ENCODE measurements at regions not wholly inside any gene's neighbourhood (a gene's known extent, or its start where the extent isn't known, plus 50 kb on each side); places are given as distances from the start of the nearest gene placed in this dataset.
"Not testable (repeated sequence)": the region's sequence is repeated elsewhere in the genome, so short reads cannot be mapped to it uniquely, and the experiment has no call there.

GRCh38 chr14:105944632-105945610, 418.5 kb downstream of the TMEM121 start:
- H3K4me3 ChIP-seq (ENCODE audit: low read length) = no peak overlapping the region
- no peaks in the 10 kb centered on the region for H3K27me3 ChIP-seq (ENCODE audit: control insufficient read depth, insufficient read depth, low read length)
- no peaks in the 10 kb centered on the region for H3K9me3 ChIP-seq (ENCODE audit: control insufficient read depth, low read length)

DNA sequence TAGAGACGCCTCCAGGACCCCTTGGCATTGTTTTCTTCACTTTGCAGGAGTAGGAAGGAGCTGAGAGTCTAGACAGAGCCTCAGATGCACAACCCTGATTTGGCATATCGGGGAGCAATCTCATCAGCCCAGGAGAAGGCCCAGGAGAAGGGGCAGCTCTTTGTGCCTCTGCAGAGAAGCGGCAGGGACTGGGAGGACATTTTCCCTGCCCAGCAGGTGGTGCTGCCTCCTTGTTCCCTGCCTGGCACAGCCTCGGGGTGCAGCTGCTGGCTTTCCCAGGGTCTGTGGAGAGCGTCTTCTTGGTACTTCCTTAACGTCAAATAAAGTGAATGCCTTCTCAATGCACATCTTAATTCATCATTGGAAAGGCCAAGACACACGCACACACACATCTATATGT, 419.5 kb downstream of the TMEM121 start:
- Histone ChIP-seq H3K36me3 (ENCODE audit: control insufficient read depth, insufficient read depth, low read length) (no peaks in the 10 kb centered on the region), H3K4me3 (ENCODE audit: low read length) (no peak overlapping the region), H3K9ac (ENCODE audit: low read length) (no peak overlapping the region), H3K9me3 (ENCODE audit: control insufficient read depth, low read length) (no peaks in the 10 kb centered on the region), H3K4me1 (ENCODE audit: control insufficient read depth, insufficient read depth, low read length) (no peaks in the 10 kb centered on the region), H3K27me3 (ENCODE audit: control insufficient read depth, insufficient read depth, low read length) (peaks cover 3% of the 10 kb centered on the region)

More at GRCh38 chr14:105944632-105945610, 418.5 kb downstream of the TMEM121 start:
- no peak overlapping the region for H3K9ac ChIP-seq (ENCODE audit: low read length)
- H3K4me1 ChIP-seq (ENCODE audit: control insufficient read depth, insufficient read depth, low read length) = no peaks in the 10 kb centered on the region
- no peaks in the 10 kb centered on the region for H3K36me3 ChIP-seq (ENCODE audit: control insufficient read depth, insufficient read depth, low read length)

- Histone ChIP-seq H3K27me3 (ENCODE audit: control insufficient read depth, insufficient read depth, low read length) (peaks cover 3% of the 10 kb centered on the region), H3K9me3 (ENCODE audit: control insufficient read depth, low read length) (no peaks in the 10 kb centered on the region), H3K4me1 (ENCODE audit: control insufficient read depth, insufficient read depth, low read length) (no peaks in the 10 kb centered on the region), H3K9ac (ENCODE audit: low read length) (no peak overlapping the region), H3K36me3 (ENCODE audit: control insufficient read depth, insufficient read depth, low read length) (no peaks in the 10 kb centered on the region), H3K4me3 (ENCODE audit: low read length) (no peak overlapping the region)
Observed at GRCh38 chr14:105947599-105947998, 421.2 kb downstream of the TMEM121 start.

DNA sequence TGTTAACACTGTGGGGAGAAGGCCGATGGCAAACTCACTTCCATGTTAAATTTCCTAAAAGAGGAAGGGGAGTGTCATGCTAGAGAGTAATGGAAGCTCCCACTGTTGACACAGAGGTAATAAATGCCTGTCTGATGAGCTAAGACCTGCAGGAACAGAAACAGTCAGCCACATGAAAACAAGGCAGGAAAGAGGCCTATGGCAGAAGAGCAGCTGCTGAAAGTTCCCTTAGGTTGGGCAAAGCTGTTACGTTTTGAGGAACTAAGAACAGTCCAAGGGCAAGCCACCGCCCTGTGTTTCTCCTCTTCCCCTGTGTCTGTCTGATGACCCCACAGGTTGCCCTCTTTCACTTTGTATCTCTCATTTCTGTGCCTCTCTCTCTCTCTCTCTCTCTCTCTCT, 422.6 kb downstream of the TMEM121 start:
- not testable (repeated sequence) for H3K27me3 ChIP-seq (ENCODE audit: control insufficient read depth, insufficient read depth, low read length); H3K36me3 ChIP-seq (ENCODE audit: control insufficient read depth, insufficient read depth, low read length); H3K9me3 ChIP-seq (ENCODE audit: control insufficient read depth, low read length); H3K9ac ChIP-seq (ENCODE audit: low read length); H3K4me1 ChIP-seq (ENCODE audit: control insufficient read depth, insufficient read depth, low read length); H3K4me3 ChIP-seq (ENCODE audit: low read length)

GRCh38 chr14:105950364-105950892, 424.0 kb downstream of the TMEM121 start:
- not testable (repeated sequence) for H3K36me3 ChIP-seq (ENCODE audit: control insufficient read depth, insufficient read depth, low read length); H3K9me3 ChIP-seq (ENCODE audit: control insufficient read depth, low read length); H3K4me1 ChIP-seq (ENCODE audit: control insufficient read depth, insufficient read depth, low read length); H3K27me3 ChIP-seq (ENCODE audit: control insufficient read depth, insufficient read depth, low read length); H3K9ac ChIP-seq (ENCODE audit: low read length); H3K4me3 ChIP-seq (ENCODE audit: low read length)

DNA sequence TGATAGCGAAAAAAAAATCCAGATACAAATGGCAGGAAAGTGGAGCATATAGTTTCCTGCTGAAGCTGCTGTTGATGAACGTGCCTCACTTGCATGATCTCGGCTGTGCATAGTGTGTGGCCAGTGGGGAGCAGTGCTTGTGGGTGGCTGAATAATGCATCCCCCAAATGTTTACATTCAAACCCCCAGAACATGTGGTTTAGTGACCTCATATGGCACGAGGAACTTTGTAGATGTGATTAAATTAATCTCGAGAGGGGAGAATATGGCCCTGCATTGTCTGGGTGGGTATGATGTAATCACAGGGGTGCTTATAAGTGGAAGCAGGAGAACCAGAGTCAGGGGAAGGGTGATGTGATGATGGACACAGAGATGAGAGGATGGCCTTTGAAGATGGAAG, 425.0 kb downstream of the TMEM121 start:
- H3K36me3 ChIP-seq (ENCODE audit: control insufficient read depth, insufficient read depth, low read length) = no peaks in the 10 kb centered on the region
- H3K9me3 ChIP-seq (ENCODE audit: control insufficient read depth, low read length) = no peaks in the 10 kb centered on the region
- no peak overlapping the region for H3K9ac ChIP-seq (ENCODE audit: low read length)

GRCh38 chr14:105952222-105952621, 425.8 kb downstream of the TMEM121 start:
- H3K4me1 ChIP-seq (ENCODE audit: control insufficient read depth, insufficient read depth, low read length) = no peaks in the 10 kb centered on the region
- H3K9me3 ChIP-seq (ENCODE audit: control insufficient read depth, low read length) = no peaks in the 10 kb centered on the region
- H3K27me3 ChIP-seq (ENCODE audit: control insufficient read depth, insufficient read depth, low read length) = peaks cover 3% of the 10 kb centered on the region
- H3K36me3 ChIP-seq (ENCODE audit: control insufficient read depth, insufficient read depth, low read length) = no peaks in the 10 kb centered on the region
- H3K9ac ChIP-seq (ENCODE audit: low read length) = no peak overlapping the region
- no peak overlapping the region for H3K4me3 ChIP-seq (ENCODE audit: low read length)

More for the DNA sequence above, 425.0 kb downstream of the TMEM121 start:
- Histone ChIP-seq H3K4me3 (ENCODE audit: low read length) (no peak overlapping the region), H3K4me1 (ENCODE audit: control insufficient read depth, insufficient read depth, low read length) (no peaks in the 10 kb centered on the region), H3K27me3 (ENCODE audit: control insufficient read depth, insufficient read depth, low read length) (peaks cover 3% of the 10 kb centered on the region)

- Histone ChIP-seq H3K4me3 (ENCODE audit: low read length) (no peak overlapping the region), H3K36me3 (ENCODE audit: control insufficient read depth, insufficient read depth, low read length) (no peaks in the 10 kb centered on the region), H3K9ac (ENCODE audit: low read length) (no peak overlapping the region), H3K9me3 (ENCODE audit: control insufficient read depth, low read length) (no peaks in the 10 kb centered on the region), H3K27me3 (ENCODE audit: control insufficient read depth, insufficient read depth, low read length) (peaks cover 3% of the 10 kb centered on the region), H3K4me1 (ENCODE audit: control insufficient read depth, insufficient read depth, low read length) (no peaks in the 10 kb centered on the region)
Observed at GRCh38 chr14:105952826-105953225, 426.4 kb downstream of the TMEM121 start.

DNA sequence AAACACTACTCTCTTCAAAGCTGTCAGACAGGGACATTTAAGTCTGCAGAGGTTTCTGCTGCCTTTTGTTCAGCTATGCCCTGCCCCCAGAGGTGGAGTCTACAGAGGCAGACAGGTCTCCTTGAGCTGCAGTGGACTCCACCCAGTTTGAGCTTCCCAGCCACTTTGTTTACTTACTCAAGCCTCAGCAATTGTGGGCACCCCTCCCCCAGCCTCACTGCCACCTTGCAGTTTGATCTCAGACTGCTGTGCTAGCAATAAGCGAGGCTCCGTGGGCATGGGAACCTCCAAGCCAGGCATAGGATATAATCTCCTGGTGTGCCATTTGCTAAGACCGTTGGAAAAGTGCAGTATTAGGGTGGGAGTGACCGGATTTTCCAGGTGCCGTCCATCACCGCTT, 435.2 kb downstream of the TMEM121 start:
- not testable (repeated sequence) for H3K9me3 ChIP-seq (ENCODE audit: control insufficient read depth, low read length); H3K27me3 ChIP-seq (ENCODE audit: control insufficient read depth, insufficient read depth, low read length); H3K9ac ChIP-seq (ENCODE audit: low read length); H3K36me3 ChIP-seq (ENCODE audit: control insufficient read depth, insufficient read depth, low read length); H3K4me3 ChIP-seq (ENCODE audit: low read length); H3K4me1 ChIP-seq (ENCODE audit: control insufficient read depth, insufficient read depth, low read length)

DNA sequence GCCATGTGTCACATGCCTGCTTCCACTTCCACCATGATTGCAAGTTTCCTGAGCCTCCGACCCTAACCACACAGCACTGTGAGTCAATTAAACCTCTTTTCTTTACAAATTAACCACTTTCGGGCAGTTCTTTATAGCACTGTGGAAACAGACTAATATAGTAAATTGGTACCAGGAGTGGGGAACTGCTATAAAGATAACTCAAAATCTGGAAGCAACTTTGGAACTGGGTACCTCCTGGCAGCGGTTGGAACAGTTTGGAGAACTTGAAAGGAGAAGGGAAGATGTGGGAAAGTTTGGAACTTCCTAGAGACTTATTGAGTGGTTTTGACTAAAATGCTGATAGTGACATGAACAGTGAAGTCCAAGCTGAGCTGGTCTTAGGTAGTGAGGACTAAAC, 436.1 kb downstream of the TMEM121 start:
- Histone ChIP-seq H3K4me1 (ENCODE audit: control insufficient read depth, insufficient read depth, low read length) (no peaks in the 10 kb centered on the region), H3K36me3 (ENCODE audit: control insufficient read depth, insufficient read depth, low read length) (no peaks in the 10 kb centered on the region), H3K9me3 (ENCODE audit: control insufficient read depth, low read length) (no peaks in the 10 kb centered on the region), H3K27me3 (ENCODE audit: control insufficient read depth, insufficient read depth, low read length) (no peaks in the 10 kb centered on the region), H3K4me3 (ENCODE audit: low read length) (no peak overlapping the region), H3K9ac (ENCODE audit: low read length) (no peak overlapping the region)

DNA sequence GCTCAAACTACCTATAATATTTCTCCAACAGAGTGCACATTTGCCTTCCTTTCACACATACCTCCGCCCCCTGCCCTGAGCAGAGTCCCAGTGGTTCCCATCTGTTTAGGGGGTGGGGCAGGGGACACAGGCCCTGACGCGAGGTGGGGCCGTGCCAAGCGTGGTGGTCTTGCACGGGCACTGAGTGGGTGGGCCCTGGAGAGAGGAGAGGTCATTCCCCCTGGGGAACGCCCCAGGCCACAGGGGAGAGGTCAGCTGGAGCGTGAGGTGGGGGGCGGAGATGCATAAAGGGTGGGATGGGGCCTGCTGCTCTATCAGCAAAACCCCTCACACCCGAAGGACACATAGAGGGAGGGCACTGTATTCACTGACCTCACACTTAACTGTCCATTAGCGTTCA, 441.9 kb downstream of the TMEM121 start:
- Histone ChIP-seq H3K36me3 (ENCODE audit: control insufficient read depth, insufficient read depth, low read length) (no peaks in the 10 kb centered on the region), H3K4me3 (ENCODE audit: low read length) (no peak overlapping the region), H3K9me3 (ENCODE audit: control insufficient read depth, low read length) (no peaks in the 10 kb centered on the region), H3K27me3 (ENCODE audit: control insufficient read depth, insufficient read depth, low read length) (no peaks in the 10 kb centered on the region), H3K9ac (ENCODE audit: low read length) (no peak overlapping the region), H3K4me1 (ENCODE audit: control insufficient read depth, insufficient read depth, low read length) (no peaks in the 10 kb centered on the region)

DNA sequence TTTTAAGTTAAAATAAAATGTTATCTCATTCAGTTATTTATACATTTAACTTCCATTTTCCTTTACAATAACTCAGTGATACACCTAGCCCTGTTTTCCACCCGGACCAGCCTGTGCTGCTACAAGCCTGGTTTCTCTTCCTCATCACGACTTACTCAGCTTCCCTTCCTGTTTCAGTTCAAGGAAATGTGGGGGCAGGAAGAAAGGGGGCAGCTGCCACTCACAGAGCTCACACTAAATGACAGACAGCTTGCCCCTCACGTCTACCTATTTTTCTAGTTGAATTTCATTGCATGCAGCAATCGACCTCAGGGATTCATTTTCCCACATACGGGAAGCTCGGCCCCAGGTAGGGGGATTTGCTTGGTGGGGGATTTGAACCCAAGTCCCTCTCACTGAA, 442.6 kb downstream of the TMEM121 start:
- not testable (repeated sequence) for H3K9ac ChIP-seq (ENCODE audit: low read length); H3K27me3 ChIP-seq (ENCODE audit: control insufficient read depth, insufficient read depth, low read length); H3K36me3 ChIP-seq (ENCODE audit: control insufficient read depth, insufficient read depth, low read length); H3K4me1 ChIP-seq (ENCODE audit: control insufficient read depth, insufficient read depth, low read length); H3K4me3 ChIP-seq (ENCODE audit: low read length); H3K9me3 ChIP-seq (ENCODE audit: control insufficient read depth, low read length)
